GM18951 (cell line): ENCODE measurements at regions not wholly inside any gene's neighbourhood (a gene's known extent, or its start where the extent isn't known, plus 50 kb on each side); places are given as distances from the start of the nearest gene placed in this dataset.
"Not testable (repeated sequence)": the region's sequence is repeated elsewhere in the genome, so short reads cannot be mapped to it uniquely, and the experiment has no call there.

Experiments used
- POLR2A ChIP-seq: IDR thresholded peaks from 4 replicates; pipeline ENCODE4 v1.6.1; 2011; ENCODE audit warnings: mild to moderate bottlenecking; ENCODE audit not compliant: insufficient read length, insufficient read depth; ENCODE audit errors: extremely low read depth
- in situ Hi-C: fragments of 300-500 bp; cut with MboI; formaldehyde crosslinking; loops from one replicate; pipeline ENCODE4 v1.12.0; 2022; ENCODE audit warnings: low sequenced_read_pairs, mixed read lengths, inconsistent platforms; ENCODE audit not compliant: unreplicated experiment

GRCh38 chr10:20573924-20574323, 323.2 kb downstream of the NEBL start:
- in situ Hi-C loops = no loop called here
- no peak for TF ChIP-seq POLR2A

GRCh38 chr10:20555990-20556389, 341.1 kb downstream of the NEBL start:
- in situ Hi-C loops = not testable (repeated sequence)

GRCh38 chr10:20552382-20552781, 344.7 kb downstream of the NEBL start:
- in situ Hi-C loops = no loop called here
- no peak for TF ChIP-seq POLR2A

GRCh38 chr10:20551761-20552160, 345.4 kb downstream of the NEBL start:
- TF ChIP-seq POLR2A = no peak
- in situ Hi-C loops = no loop called here

- in situ Hi-C loops = no loop called here
- TF ChIP-seq POLR2A = no peak
Measured at GRCh38 chr10:20535897-20536881, 360.9 kb downstream of the NEBL start.

GRCh38 chr10:20531241-20531883, 365.7 kb downstream of the NEBL start:
- in situ Hi-C loops = not testable (repeated sequence)

- in situ Hi-C loops = no loop called here
- no peak for TF ChIP-seq POLR2A
Measured at GRCh38 chr10:20521186-20521585, 375.9 kb downstream of the NEBL start.

- in situ Hi-C loops = no loop called here
- TF ChIP-seq POLR2A = no peak
Measured at GRCh38 chr10:20515654-20516053, 381.5 kb downstream of the NEBL start.

GRCh38 chr10:20512631-20513030, 384.5 kb downstream of the NEBL start:
- in situ Hi-C loops = no loop called here
- TF ChIP-seq POLR2A = no peak

- no peak for TF ChIP-seq POLR2A
- in situ Hi-C loops = no loop called here
Measured at GRCh38 chr10:20508921-20509320, 388.2 kb downstream of the NEBL start.

- in situ Hi-C loops = no loop called here
Measured at GRCh38 chr10:20502903-20503585, 394.1 kb downstream of the NEBL start.

GRCh38 chr10:20494474-20494873, 402.6 kb downstream of the NEBL start:
- in situ Hi-C loops = no loop called here
- TF ChIP-seq POLR2A = no peak

More at GRCh38 chr10:20502903-20503585, 394.1 kb downstream of the NEBL start:
- no peak for TF ChIP-seq POLR2A

GRCh38 chr10:20492447-20492846, 404.7 kb downstream of the NEBL start:
- in situ Hi-C loops = no loop called here

GRCh38 chr10:20489961-20490360, 407.1 kb downstream of the NEBL start:
- no peak for TF ChIP-seq POLR2A
- in situ Hi-C loops = no loop called here

More at GRCh38 chr10:20492447-20492846, 404.7 kb downstream of the NEBL start:
- no peak for TF ChIP-seq POLR2A

GRCh38 chr10:20486791-20487190, 410.3 kb downstream of the NEBL start:
- no peak for TF ChIP-seq POLR2A

More at GRCh38 chr10:20486791-20487190, 410.3 kb downstream of the NEBL start:
- in situ Hi-C loops = no loop called here
